ENCODE measurements at regions not wholly inside any gene's neighbourhood (a gene's known extent, or its start where the extent isn't known, plus 50 kb on each side); places are given as distances from the start of the nearest gene placed in this dataset.

- no peak for TF ChIP-seq CTCF (IDR thresholded peaks at IDR 0.05; ENCODE audit: low read length, missing control alignments)
- no peak overlapping the region for H3K4me3 ChIP-seq (replicated peaks; ENCODE audit: low read depth, low read length)
- DNase-seq (ENCODE audit: low read depth): no peak
These were observed 73.5 kb upstream of the TNIK start for GRCh38 chr3:171533702-171534101.

GRCh38 chr3:171532294-171532693, 72.1 kb upstream of the TNIK start:
- TF ChIP-seq CTCF (IDR thresholded peaks at IDR 0.05; ENCODE audit: low read length, missing control alignments): no peak
- DNase-seq (ENCODE audit: low read depth): no peak
- H3K4me3 ChIP-seq (replicated peaks; ENCODE audit: low read depth, low read length): no peak overlapping the region

- no peak overlapping the region for H3K4me3 ChIP-seq (replicated peaks; ENCODE audit: low read depth, low read length)
- DNase-seq (ENCODE audit: low read depth): no peak
- TF ChIP-seq CTCF (IDR thresholded peaks at IDR 0.05; ENCODE audit: low read length, missing control alignments): no peak
These were observed 71.5 kb upstream of the TNIK start for GRCh38 chr3:171531716-171532115.

- DNase-seq (ENCODE audit: low read depth): peak; percentile 52
- H3K4me3 ChIP-seq (replicated peaks; ENCODE audit: low read depth, low read length): no peak overlapping the region
- no peak for TF ChIP-seq CTCF (IDR thresholded peaks at IDR 0.05; ENCODE audit: low read length, missing control alignments)
These were observed 67.9 kb upstream of the TNIK start for GRCh38 chr3:171528102-171528501.

- TF ChIP-seq CTCF (IDR thresholded peaks at IDR 0.05; ENCODE audit: low read length, missing control alignments): no peak
- no peak overlapping the region for H3K4me3 ChIP-seq (replicated peaks; ENCODE audit: low read depth, low read length)
These were observed 66.7 kb upstream of the TNIK start for GRCh38 chr3:171526869-171527268.

GRCh38 chr3:171526146-171526545, 65.9 kb upstream of the TNIK start:
- no peak for TF ChIP-seq CTCF (IDR thresholded peaks at IDR 0.05; ENCODE audit: low read length, missing control alignments)
- no peak overlapping the region for H3K4me3 ChIP-seq (replicated peaks; ENCODE audit: low read depth, low read length)
- DNase-seq (ENCODE audit: low read depth): peak; percentile 19

More at GRCh38 chr3:171526869-171527268, 66.7 kb upstream of the TNIK start:
- DNase-seq (ENCODE audit: low read depth): peak; percentile 68

GRCh38 chr3:171525437-171525836, 65.2 kb upstream of the TNIK start:
- no peak overlapping the region for H3K4me3 ChIP-seq (replicated peaks; ENCODE audit: low read depth, low read length)
- DNase-seq (ENCODE audit: low read depth): no peak
- no peak for TF ChIP-seq CTCF (IDR thresholded peaks at IDR 0.05; ENCODE audit: low read length, missing control alignments)

Data from fibroblast of pulmonary artery (primary cell).